SK-N-SH (cell line): ENCODE measurements at regions not wholly inside any gene's neighbourhood (a gene's known extent, or its start where the extent isn't known, plus 50 kb on each side); places are given as distances from the start of the nearest gene placed in this dataset.

Experiments
- EP300 ChIP-seq, 2 experiments: IDR thresholded peaks; 2 replicates each; pipeline versions ENCODE4 v1.4.0 to v1.6.1; 2012; ENCODE audit warnings: borderline replicate concordance in 1 of 2, low read depth in 1 of 2, low read length in 1 of 2
- GABPA ChIP-seq: IDR thresholded peaks from 2 replicates; pipeline ENCODE4 v1.4.0; 2012; ENCODE audit warnings: low read depth, mild to moderate bottlenecking
- IRF3 ChIP-seq: fragments of 150-350 bp; IDR thresholded peaks from 2 replicates; pipeline ENCODE4 v1.6.1; 2016; ENCODE audit warnings: mild to moderate bottlenecking, low read depth, low read length
- MAX ChIP-seq: IDR thresholded peaks from 2 replicates; pipeline ENCODE4 v1.4.0; 2012; ENCODE audit warnings: low read depth
- TEAD4 ChIP-seq: IDR thresholded peaks from 2 replicates; pipeline ENCODE4 v1.4.0; 2012; ENCODE audit warnings: mild to moderate bottlenecking, borderline replicate concordance; ENCODE audit not compliant: insufficient read depth
- USF2 ChIP-seq: fragments of 150-350 bp; IDR thresholded peaks from 2 replicates; pipeline ENCODE4 v1.6.1; 2017; ENCODE audit warnings: antibody characterized with exemption, low read length, low read depth, borderline replicate concordance
- TF ChIP-seq, protein P1 (sequence below): IDR thresholded peaks from 2 replicates; pipeline ENCODE4 v1.6.1; 2012; ENCODE audit warnings: mild to moderate bottlenecking, low read depth, low read length, moderate library complexity
- TF ChIP-seq, protein P2 (sequence below): fragments of 200-600 bp; sonication (generic); IDR thresholded peaks from 2 replicates; pipeline ENCODE4 v1.6.1; 2017; ENCODE audit warnings: antibody characterized with exemption, mild to moderate bottlenecking, moderate library complexity

GRCh38 chr3:190716211-190716610 is 146.3 kb downstream of the GMNC start:
- TF ChIP-seq, protein P1, sequence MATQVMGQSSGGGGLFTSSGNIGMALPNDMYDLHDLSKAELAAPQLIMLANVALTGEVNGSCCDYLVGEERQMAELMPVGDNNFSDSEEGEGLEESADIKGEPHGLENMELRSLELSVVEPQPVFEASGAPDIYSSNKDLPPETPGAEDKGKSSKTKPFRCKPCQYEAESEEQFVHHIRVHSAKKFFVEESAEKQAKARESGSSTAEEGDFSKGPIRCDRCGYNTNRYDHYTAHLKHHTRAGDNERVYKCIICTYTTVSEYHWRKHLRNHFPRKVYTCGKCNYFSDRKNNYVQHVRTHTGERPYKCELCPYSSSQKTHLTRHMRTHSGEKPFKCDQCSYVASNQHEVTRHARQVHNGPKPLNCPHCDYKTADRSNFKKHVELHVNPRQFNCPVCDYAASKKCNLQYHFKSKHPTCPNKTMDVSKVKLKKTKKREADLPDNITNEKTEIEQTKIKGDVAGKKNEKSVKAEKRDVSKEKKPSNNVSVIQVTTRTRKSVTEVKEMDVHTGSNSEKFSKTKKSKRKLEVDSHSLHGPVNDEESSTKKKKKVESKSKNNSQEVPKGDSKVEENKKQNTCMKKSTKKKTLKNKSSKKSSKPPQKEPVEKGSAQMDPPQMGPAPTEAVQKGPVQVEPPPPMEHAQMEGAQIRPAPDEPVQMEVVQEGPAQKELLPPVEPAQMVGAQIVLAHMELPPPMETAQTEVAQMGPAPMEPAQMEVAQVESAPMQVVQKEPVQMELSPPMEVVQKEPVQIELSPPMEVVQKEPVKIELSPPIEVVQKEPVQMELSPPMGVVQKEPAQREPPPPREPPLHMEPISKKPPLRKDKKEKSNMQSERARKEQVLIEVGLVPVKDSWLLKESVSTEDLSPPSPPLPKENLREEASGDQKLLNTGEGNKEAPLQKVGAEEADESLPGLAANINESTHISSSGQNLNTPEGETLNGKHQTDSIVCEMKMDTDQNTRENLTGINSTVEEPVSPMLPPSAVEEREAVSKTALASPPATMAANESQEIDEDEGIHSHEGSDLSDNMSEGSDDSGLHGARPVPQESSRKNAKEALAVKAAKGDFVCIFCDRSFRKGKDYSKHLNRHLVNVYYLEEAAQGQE, result no peak
- no peak for TF ChIP-seq USF2
- TF ChIP-seq, protein P2, sequence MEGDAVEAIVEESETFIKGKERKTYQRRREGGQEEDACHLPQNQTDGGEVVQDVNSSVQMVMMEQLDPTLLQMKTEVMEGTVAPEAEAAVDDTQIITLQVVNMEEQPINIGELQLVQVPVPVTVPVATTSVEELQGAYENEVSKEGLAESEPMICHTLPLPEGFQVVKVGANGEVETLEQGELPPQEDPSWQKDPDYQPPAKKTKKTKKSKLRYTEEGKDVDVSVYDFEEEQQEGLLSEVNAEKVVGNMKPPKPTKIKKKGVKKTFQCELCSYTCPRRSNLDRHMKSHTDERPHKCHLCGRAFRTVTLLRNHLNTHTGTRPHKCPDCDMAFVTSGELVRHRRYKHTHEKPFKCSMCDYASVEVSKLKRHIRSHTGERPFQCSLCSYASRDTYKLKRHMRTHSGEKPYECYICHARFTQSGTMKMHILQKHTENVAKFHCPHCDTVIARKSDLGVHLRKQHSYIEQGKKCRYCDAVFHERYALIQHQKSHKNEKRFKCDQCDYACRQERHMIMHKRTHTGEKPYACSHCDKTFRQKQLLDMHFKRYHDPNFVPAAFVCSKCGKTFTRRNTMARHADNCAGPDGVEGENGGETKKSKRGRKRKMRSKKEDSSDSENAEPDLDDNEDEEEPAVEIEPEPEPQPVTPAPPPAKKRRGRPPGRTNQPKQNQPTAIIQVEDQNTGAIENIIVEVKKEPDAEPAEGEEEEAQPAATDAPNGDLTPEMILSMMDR, result no peak
- no peak for TF ChIP-seq MAX
- TF ChIP-seq EP300 (IDR thresholded peaks at IDR 0.05; ENCODE audit: borderline replicate concordance in 1 of 2, low read depth in 1 of 2, low read length in 1 of 2), result no peak
- TF ChIP-seq GABPA, result no peak
- no peak for TF ChIP-seq TEAD4
- no peak for TF ChIP-seq IRF3
